HepG2 (cell line): ENCODE measurements at regions not wholly inside any gene's neighbourhood (a gene's known extent, or its start where the extent isn't known, plus 50 kb on each side); places are given as distances from the start of the nearest gene placed in this dataset.

Experiments used
- MTA3 ChIP-seq: sonication (generic); formaldehyde crosslinking; IDR thresholded peaks from 2 replicates; pipeline ENCODE4 v1.4.0; 2020; ENCODE audit warnings: missing genetic modification reagents
- SETDB1 ChIP-seq: sonication (generic); formaldehyde crosslinking; IDR thresholded peaks from 2 replicates; pipeline ENCODE4 v1.5.1; 2020; ENCODE audit warnings: missing genetic modification reagents, mild to moderate bottlenecking, borderline replicate concordance
- SIN3A ChIP-seq: IDR thresholded peaks from 2 replicates; pipeline ENCODE4 v1.6.1; 2011; ENCODE audit warnings: low read depth, mild to moderate bottlenecking, control low read depth, low read length, borderline replicate concordance
- ZSCAN22 ChIP-seq: sonication (generic); formaldehyde crosslinking; IDR thresholded peaks from 2 replicates; pipeline ENCODE4 v1.4.0; 2020; ENCODE audit warnings: mild to moderate bottlenecking, missing genetic modification reagents
- TF ChIP-seq, protein P1 (sequence below): sonication (generic); formaldehyde crosslinking; conservative IDR thresholded peaks from 2 replicates; pipeline ENCODE4 v1.4.0; 2020; ENCODE audit warnings: missing genetic modification reagents
- TF ChIP-seq, protein P2 (sequence below): sonication (generic); formaldehyde crosslinking; IDR thresholded peaks from 2 replicates; pipeline ENCODE4 v1.5.1; 2020; ENCODE audit warnings: missing genetic modification reagents, mild to moderate bottlenecking, borderline replicate concordance

DNA sequence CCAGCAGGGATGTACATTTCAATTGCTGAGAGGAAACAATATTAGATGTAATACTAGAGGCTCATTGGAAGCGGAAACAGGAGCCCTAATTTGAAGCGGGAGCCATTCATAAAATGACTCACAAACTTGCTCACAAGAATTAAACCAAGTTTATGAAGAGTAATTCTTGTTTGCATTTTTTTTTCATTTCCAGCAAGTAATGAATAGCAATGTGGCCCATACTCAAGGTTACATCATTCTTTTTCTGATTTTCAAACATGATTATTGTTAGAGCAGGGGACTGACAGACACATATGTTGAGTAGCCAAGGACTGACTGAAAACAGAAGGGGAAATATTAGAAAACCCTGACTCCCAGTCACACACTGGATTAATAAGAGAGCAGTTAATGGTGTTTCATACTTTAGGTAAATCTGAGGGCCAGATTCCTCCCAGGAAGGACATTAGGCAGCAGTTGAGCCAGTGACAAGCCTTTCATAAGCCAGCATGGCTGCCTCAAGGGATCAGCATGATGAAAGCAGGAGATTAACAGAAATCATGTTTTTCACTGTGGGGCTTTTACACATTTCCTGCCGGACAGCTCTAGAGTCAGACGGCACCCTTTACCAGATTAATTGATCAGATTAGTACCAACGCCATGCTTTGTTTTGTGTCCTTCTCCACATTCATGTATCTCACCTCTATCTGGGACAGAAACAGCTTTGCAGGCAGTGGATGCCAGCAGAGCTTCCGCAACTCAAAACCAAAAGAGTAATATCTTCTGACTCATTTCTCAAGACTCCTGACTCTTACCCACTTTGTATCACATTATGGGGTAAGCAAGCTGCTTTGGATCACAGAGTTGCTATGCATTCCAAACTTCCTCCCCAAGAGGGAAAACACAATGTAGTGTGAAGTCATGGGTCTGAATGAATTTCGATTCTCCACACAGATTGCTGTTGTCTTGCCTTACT, 831.6 kb downstream of the KCNA4 start:
- TF ChIP-seq ZSCAN22 (CRISPR knock-in tag) (no peak), MTA3 (CRISPR knock-in tag) (no peak), SIN3A (no peak), SETDB1 (CRISPR knock-in tag) (no peak)
- TF ChIP-seq, protein P1, sequence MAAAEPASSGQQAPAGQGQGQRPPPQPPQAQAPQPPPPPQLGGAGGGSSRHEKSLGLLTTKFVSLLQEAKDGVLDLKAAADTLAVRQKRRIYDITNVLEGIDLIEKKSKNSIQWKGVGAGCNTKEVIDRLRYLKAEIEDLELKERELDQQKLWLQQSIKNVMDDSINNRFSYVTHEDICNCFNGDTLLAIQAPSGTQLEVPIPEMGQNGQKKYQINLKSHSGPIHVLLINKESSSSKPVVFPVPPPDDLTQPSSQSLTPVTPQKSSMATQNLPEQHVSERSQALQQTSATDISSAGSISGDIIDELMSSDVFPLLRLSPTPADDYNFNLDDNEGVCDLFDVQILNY (CRISPR knock-in tag) = no peak
- TF ChIP-seq, protein P2, sequence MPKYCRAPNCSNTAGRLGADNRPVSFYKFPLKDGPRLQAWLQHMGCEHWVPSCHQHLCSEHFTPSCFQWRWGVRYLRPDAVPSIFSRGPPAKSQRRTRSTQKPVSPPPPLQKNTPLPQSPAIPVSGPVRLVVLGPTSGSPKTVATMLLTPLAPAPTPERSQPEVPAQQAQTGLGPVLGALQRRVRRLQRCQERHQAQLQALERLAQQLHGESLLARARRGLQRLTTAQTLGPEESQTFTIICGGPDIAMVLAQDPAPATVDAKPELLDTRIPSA = no peak
